Hepatocyte (in vitro differentiated cells): ENCODE measurements at regions not wholly inside any gene's neighbourhood (a gene's known extent, or its start where the extent isn't known, plus 50 kb on each side); places are given as distances from the start of the nearest gene placed in this dataset.

ENCODE experiments used
- EZH2phosphoT487 ChIP-seq: fragments of 200-600 bp; sonication (generic); IDR thresholded peaks from one replicate; pipeline ENCODE4 v1.6.1; 2018; ENCODE audit warnings: antibody characterized with exemption, mild to moderate bottlenecking, low read depth, moderate library complexity; ENCODE audit not compliant: unreplicated experiment, severe bottlenecking
- TF ChIP-seq, protein P1 (sequence below): fragments of 200-600 bp; sonication (generic); IDR thresholded peaks from 2 replicates; pipeline ENCODE4 v1.5.1; 2016; ENCODE audit warnings: antibody characterized with exemption, mild to moderate bottlenecking; ENCODE audit not compliant: poor library complexity

DNA sequence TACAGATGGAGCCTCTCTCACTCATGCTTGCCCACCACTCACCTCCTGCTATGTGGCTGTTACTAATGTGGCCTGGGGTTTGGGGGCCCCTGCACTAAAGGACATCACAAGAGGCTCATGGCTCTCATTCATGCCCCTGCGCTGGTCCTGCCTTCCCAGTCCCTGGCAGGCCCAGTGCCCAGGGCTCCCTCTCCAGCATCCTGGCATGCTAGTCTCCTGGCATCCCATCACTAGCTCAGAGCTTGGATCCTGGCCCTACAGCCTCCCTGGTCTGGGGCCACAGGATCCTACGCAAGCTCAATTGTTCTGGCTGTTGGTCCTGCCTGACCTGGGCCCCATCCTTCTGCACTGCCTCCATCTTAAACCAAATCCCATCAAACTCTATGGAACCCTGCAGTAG lies 685.4 kb downstream of the PTPRU start:
- TF ChIP-seq, protein P1, sequence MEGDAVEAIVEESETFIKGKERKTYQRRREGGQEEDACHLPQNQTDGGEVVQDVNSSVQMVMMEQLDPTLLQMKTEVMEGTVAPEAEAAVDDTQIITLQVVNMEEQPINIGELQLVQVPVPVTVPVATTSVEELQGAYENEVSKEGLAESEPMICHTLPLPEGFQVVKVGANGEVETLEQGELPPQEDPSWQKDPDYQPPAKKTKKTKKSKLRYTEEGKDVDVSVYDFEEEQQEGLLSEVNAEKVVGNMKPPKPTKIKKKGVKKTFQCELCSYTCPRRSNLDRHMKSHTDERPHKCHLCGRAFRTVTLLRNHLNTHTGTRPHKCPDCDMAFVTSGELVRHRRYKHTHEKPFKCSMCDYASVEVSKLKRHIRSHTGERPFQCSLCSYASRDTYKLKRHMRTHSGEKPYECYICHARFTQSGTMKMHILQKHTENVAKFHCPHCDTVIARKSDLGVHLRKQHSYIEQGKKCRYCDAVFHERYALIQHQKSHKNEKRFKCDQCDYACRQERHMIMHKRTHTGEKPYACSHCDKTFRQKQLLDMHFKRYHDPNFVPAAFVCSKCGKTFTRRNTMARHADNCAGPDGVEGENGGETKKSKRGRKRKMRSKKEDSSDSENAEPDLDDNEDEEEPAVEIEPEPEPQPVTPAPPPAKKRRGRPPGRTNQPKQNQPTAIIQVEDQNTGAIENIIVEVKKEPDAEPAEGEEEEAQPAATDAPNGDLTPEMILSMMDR, result no peak
- TF ChIP-seq EZH2phosphoT487, result no peak
